DOHH2 (cell line): ENCODE measurements at regions not wholly inside any gene's neighbourhood (a gene's known extent, or its start where the extent isn't known, plus 50 kb on each side); places are given as distances from the start of the nearest gene placed in this dataset.

ENCODE experiments used
- CTCF ChIP-seq: fragments of 200-600 bp; sonication (generic); IDR thresholded peaks from one replicate; pipeline ENCODE4 v1.5.1; 2014; ENCODE audit warnings: antibody characterized with exemption, mild to moderate bottlenecking, low read depth, low read length; ENCODE audit not compliant: poor library complexity, severe bottlenecking
- EZH2phosphoT487 ChIP-seq: fragments of 200-600 bp; sonication (generic); IDR thresholded peaks from 2 replicates; pipeline ENCODE4 v1.6.1; 2017; ENCODE audit warnings: borderline replicate concordance, mild to moderate bottlenecking, antibody characterized with exemption, low read length, moderate library complexity, mixed read lengths

DNA sequence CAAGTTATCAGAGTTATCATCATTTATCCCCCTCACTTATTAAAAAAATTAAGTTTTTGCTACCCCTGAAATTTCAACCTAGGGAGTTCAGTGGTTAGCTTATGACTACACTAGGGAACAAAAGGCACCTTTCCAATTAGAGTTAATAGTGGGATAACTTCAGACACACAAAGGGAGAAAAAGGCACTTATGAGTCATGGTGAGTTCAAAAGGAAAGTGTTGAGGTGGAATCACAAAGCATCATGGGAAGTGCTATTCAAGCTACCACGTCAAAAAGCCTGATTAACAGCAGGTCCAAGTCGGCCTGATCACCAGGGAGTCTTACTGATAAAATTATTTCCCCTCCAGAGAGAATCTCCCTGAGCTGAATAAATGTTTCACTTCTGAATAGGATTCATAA, 165.7 kb downstream of the C7orf25 start:
- TF ChIP-seq CTCF (no peak), EZH2phosphoT487 (no peak)
